ENCODE measurements at regions not wholly inside any gene's neighbourhood (a gene's known extent, or its start where the extent isn't known, plus 50 kb on each side); places are given as distances from the start of the nearest gene placed in this dataset.
"Not testable (repeated sequence)": the region's sequence is repeated elsewhere in the genome, so short reads cannot be mapped to it uniquely, and the experiment has no call there.

DNA sequence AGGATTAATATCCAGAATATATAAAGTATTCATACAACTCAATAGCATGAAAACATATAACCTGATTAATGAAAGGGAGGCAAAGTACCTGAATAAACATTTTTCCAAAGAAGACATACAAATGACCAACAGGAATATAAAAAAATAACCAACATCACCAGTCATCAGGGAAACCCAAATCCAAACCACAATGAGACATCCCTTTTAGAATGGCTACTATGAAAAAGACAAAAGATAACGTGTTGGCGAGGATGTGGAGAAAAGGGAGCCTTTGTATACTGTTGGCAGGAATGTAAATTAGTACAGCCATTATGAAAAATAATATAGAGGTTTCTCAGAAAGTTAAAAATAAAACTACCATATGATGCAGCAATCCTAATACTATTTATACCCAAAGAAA, 2999.5 kb upstream of the TEKT4 start:
- not testable (repeated sequence) for H4K20me1 ChIP-seq (ENCODE audit: control insufficient read depth, extremely low read depth, insufficient read depth, low read length); H3K4me1 ChIP-seq (ENCODE audit: control insufficient read depth, extremely low read depth, insufficient read depth, low read length); H3K4me2 ChIP-seq (ENCODE audit: extremely low read depth, insufficient read depth, low read length); H3K36me3 ChIP-seq (ENCODE audit: control insufficient read depth, insufficient read depth, low read length); DNase-seq (ENCODE audit: low read depth in 2 of 2); H3K79me2 ChIP-seq (ENCODE audit: control insufficient read depth, insufficient read depth, low read length); H2AFZ ChIP-seq (ENCODE audit: low read length); H3K4me3 ChIP-seq (replicated peaks in 1 of 4; ENCODE audit: control extremely low read depth in 1 of 4, insufficient read depth in 1 of 4, low read depth in 3 of 4, low read length in 4 of 4); H3K9ac ChIP-seq (ENCODE audit: insufficient read depth, low read length); H3K9me3 ChIP-seq (ENCODE audit: control insufficient read depth, insufficient read depth, low read depth, low read length); H3K27ac ChIP-seq (ENCODE audit: insufficient read depth, low read length); H3K27me3 ChIP-seq (ENCODE audit: control insufficient read depth, insufficient read depth, low read length)

DNA sequence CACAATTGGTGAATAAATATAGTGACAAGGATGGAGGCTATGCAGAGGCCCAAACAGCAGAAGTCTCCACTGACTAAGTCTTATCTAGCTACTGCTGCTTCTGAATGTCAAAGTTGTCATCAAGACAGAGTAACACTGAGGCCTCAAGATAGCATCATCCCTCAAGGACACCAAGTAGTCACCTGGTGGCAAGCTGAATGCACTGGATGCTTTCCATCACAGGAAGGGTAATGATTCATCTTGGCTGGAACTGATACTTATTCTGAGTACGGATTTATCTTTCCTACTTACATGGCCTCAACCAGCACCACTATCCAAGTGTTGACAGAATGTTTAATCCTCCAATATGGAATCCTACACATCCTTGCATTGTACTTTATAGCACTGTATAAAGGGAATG, 2997.8 kb upstream of the TEKT4 start:
- not testable (repeated sequence) for H3K27ac ChIP-seq (ENCODE audit: insufficient read depth, low read length); H3K36me3 ChIP-seq (ENCODE audit: control insufficient read depth, insufficient read depth, low read length); H3K4me1 ChIP-seq (ENCODE audit: control insufficient read depth, extremely low read depth, insufficient read depth, low read length); H3K9ac ChIP-seq (ENCODE audit: insufficient read depth, low read length); H3K79me2 ChIP-seq (ENCODE audit: control insufficient read depth, insufficient read depth, low read length); H4K20me1 ChIP-seq (ENCODE audit: control insufficient read depth, extremely low read depth, insufficient read depth, low read length); H2AFZ ChIP-seq (ENCODE audit: low read length); H3K9me3 ChIP-seq (ENCODE audit: control insufficient read depth, insufficient read depth, low read depth, low read length); H3K4me3 ChIP-seq (replicated peaks in 1 of 4; ENCODE audit: control extremely low read depth in 1 of 4, insufficient read depth in 1 of 4, low read depth in 3 of 4, low read length in 4 of 4); H3K4me2 ChIP-seq (ENCODE audit: extremely low read depth, insufficient read depth, low read length); DNase-seq (ENCODE audit: low read depth in 2 of 2); H3K27me3 ChIP-seq (ENCODE audit: control insufficient read depth, insufficient read depth, low read length)

DNA sequence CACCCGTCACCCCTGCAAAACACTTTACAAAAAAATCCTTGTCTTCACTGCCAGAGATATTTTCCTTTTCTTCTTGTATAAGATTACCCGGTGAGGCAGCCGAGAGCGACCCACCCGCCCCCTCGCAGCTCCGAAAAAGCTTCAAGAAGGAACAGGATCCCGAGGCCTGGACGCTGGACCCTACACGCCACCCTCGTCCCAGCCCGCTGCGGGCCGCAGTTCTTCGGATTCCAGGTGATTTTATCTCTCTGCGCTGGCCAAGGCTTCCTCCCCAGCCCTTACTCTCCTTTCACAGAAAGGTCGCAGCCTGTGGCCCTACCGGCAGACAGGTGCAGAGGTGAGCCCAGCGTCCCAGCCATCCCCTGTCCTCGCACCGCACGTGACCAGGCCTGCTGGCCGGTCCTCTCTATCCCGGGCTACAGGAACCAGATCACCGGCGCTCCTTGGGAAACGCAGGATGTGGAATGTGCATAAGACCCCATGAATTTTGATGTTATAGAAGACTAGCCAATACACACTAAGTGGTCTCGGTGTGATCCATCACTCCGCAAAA, 2993.5 kb upstream of the TEKT4 start:
- not testable (repeated sequence) for H3K36me3 ChIP-seq (ENCODE audit: control insufficient read depth, insufficient read depth, low read length); H3K4me1 ChIP-seq (ENCODE audit: control insufficient read depth, extremely low read depth, insufficient read depth, low read length); H2AFZ ChIP-seq (ENCODE audit: low read length); H3K4me2 ChIP-seq (ENCODE audit: extremely low read depth, insufficient read depth, low read length); H4K20me1 ChIP-seq (ENCODE audit: control insufficient read depth, extremely low read depth, insufficient read depth, low read length); H3K4me3 ChIP-seq (replicated peaks in 1 of 4; ENCODE audit: control extremely low read depth in 1 of 4, insufficient read depth in 1 of 4, low read depth in 3 of 4, low read length in 4 of 4); H3K27me3 ChIP-seq (ENCODE audit: control insufficient read depth, insufficient read depth, low read length); H3K79me2 ChIP-seq (ENCODE audit: control insufficient read depth, insufficient read depth, low read length); H3K27ac ChIP-seq (ENCODE audit: insufficient read depth, low read length); H3K9me3 ChIP-seq (ENCODE audit: control insufficient read depth, insufficient read depth, low read depth, low read length); H3K9ac ChIP-seq (ENCODE audit: insufficient read depth, low read length); DNase-seq (ENCODE audit: low read depth in 2 of 2)

DNA sequence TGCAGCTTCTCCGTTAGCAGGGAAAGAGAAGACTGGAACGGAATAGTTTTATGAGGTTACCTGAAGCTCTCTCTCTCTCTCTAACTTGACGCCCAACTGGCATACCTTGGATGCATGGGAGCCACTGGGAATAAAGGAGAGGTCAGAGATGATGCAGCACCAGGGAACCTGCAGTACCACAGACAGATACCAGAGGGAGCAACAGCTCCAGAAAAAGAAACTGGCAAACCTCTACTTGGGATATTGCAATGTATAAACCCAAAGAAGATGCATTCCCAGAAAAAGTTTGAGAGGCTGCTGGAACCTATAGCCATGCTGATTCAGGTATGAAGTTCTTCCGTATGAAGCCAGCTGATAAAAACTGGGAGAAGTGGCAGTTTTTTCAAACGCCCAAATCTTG, 2976.1 kb upstream of the TEKT4 start:
- not testable (repeated sequence) for H3K27me3 ChIP-seq (ENCODE audit: control insufficient read depth, insufficient read depth, low read length); H3K4me1 ChIP-seq (ENCODE audit: control insufficient read depth, extremely low read depth, insufficient read depth, low read length); H3K9ac ChIP-seq (ENCODE audit: insufficient read depth, low read length); H3K4me3 ChIP-seq (replicated peaks in 1 of 4; ENCODE audit: control extremely low read depth in 1 of 4, insufficient read depth in 1 of 4, low read depth in 3 of 4, low read length in 4 of 4); H3K9me3 ChIP-seq (ENCODE audit: control insufficient read depth, insufficient read depth, low read depth, low read length); H3K36me3 ChIP-seq (ENCODE audit: control insufficient read depth, insufficient read depth, low read length); H2AFZ ChIP-seq (ENCODE audit: low read length); H3K4me2 ChIP-seq (ENCODE audit: extremely low read depth, insufficient read depth, low read length); H4K20me1 ChIP-seq (ENCODE audit: control insufficient read depth, extremely low read depth, insufficient read depth, low read length); H3K79me2 ChIP-seq (ENCODE audit: control insufficient read depth, insufficient read depth, low read length); DNase-seq (ENCODE audit: low read depth in 2 of 2); H3K27ac ChIP-seq (ENCODE audit: insufficient read depth, low read length)
- TF ChIP-seq, protein P1, sequence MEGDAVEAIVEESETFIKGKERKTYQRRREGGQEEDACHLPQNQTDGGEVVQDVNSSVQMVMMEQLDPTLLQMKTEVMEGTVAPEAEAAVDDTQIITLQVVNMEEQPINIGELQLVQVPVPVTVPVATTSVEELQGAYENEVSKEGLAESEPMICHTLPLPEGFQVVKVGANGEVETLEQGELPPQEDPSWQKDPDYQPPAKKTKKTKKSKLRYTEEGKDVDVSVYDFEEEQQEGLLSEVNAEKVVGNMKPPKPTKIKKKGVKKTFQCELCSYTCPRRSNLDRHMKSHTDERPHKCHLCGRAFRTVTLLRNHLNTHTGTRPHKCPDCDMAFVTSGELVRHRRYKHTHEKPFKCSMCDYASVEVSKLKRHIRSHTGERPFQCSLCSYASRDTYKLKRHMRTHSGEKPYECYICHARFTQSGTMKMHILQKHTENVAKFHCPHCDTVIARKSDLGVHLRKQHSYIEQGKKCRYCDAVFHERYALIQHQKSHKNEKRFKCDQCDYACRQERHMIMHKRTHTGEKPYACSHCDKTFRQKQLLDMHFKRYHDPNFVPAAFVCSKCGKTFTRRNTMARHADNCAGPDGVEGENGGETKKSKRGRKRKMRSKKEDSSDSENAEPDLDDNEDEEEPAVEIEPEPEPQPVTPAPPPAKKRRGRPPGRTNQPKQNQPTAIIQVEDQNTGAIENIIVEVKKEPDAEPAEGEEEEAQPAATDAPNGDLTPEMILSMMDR (conservative IDR thresholded peaks at IDR 0.05 in 1 of 2, IDR thresholded peaks at IDR 0.05 in 1 of 2; ENCODE audit: low read depth in 1 of 2, low read length in 2 of 2) = peak in 1 of 2 donors; percentile 6

DNA sequence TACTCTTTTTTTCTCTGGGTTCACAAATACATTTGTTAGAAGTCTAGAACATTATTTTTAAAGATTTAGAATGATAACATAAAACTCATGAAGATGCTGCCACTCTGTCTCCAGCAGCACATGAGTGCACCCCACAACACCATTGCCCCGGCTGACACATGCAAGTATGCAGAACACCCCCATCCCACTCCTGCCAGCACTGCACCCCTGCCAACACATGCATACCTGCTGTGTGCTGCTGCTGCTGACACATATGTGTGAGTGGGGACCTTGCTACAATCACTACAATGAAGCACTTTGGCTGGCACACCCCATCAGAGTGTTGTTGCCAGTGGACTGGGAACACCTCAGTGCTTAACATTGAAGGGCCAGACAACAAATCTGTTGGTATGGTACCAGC, 2953.6 kb upstream of the TEKT4 start:
- not testable (repeated sequence) for H3K9me3 ChIP-seq (ENCODE audit: control insufficient read depth, insufficient read depth, low read depth, low read length); H3K27me3 ChIP-seq (ENCODE audit: control insufficient read depth, insufficient read depth, low read length); H3K9ac ChIP-seq (ENCODE audit: insufficient read depth, low read length); H4K20me1 ChIP-seq (ENCODE audit: control insufficient read depth, extremely low read depth, insufficient read depth, low read length); H3K36me3 ChIP-seq (ENCODE audit: control insufficient read depth, insufficient read depth, low read length); H2AFZ ChIP-seq (ENCODE audit: low read length); H3K4me1 ChIP-seq (ENCODE audit: control insufficient read depth, extremely low read depth, insufficient read depth, low read length); H3K79me2 ChIP-seq (ENCODE audit: control insufficient read depth, insufficient read depth, low read length); DNase-seq (ENCODE audit: low read depth in 2 of 2); H3K4me3 ChIP-seq (replicated peaks in 1 of 4; ENCODE audit: control extremely low read depth in 1 of 4, insufficient read depth in 1 of 4, low read depth in 3 of 4, low read length in 4 of 4); H3K4me2 ChIP-seq (ENCODE audit: extremely low read depth, insufficient read depth, low read length); H3K27ac ChIP-seq (ENCODE audit: insufficient read depth, low read length)
